D721Med (cell line): ENCODE measurements at regions not wholly inside any gene's neighbourhood (a gene's known extent, or its start where the extent isn't known, plus 50 kb on each side); places are given as distances from the start of the nearest gene placed in this dataset.

Experiments
- DNase-seq: peaks from one replicate; pipeline ENCODE4 v3.0.0; 2011; ENCODE audit warnings: low spot score; ENCODE audit not compliant: insufficient read length
- FAIRE-seq: peaks from 2 replicates; lab custom pipeline; 2011; peaks lifted over from hg19 to GRCh38; lab: Jason Lieb, UNC
- TF ChIP-seq, protein P1 (sequence below): IDR thresholded peaks from 2 replicates; pipeline ENCODE4 v1.5.1; 2012; ENCODE audit warnings: mild to moderate bottlenecking, control low read depth; ENCODE audit not compliant: insufficient read depth; ENCODE audit errors: missing control alignments

DNA sequence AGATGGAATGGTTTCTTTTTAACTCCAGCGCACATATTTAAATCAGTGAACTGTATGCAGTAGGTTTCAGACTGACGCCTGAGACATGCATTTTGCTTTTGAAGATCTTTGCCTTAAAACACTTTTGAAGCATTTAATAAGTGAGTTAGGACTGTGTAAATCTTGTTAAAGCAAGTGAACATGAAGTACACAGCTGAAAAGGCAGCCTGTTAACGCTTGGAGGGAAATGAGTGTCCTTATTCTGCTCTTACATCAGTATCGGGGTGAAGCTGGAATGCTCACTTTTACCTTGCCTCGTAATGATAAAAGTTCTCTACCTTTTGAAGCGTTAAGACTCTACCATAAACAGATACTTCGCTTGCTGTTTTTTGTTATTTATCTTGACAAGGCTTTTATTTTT is 552.2 kb downstream of the ZNF608 start:
- TF ChIP-seq, protein P1, sequence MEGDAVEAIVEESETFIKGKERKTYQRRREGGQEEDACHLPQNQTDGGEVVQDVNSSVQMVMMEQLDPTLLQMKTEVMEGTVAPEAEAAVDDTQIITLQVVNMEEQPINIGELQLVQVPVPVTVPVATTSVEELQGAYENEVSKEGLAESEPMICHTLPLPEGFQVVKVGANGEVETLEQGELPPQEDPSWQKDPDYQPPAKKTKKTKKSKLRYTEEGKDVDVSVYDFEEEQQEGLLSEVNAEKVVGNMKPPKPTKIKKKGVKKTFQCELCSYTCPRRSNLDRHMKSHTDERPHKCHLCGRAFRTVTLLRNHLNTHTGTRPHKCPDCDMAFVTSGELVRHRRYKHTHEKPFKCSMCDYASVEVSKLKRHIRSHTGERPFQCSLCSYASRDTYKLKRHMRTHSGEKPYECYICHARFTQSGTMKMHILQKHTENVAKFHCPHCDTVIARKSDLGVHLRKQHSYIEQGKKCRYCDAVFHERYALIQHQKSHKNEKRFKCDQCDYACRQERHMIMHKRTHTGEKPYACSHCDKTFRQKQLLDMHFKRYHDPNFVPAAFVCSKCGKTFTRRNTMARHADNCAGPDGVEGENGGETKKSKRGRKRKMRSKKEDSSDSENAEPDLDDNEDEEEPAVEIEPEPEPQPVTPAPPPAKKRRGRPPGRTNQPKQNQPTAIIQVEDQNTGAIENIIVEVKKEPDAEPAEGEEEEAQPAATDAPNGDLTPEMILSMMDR, result no peak
- DNase-seq (no peak), FAIRE-seq (no peak)

DNA sequence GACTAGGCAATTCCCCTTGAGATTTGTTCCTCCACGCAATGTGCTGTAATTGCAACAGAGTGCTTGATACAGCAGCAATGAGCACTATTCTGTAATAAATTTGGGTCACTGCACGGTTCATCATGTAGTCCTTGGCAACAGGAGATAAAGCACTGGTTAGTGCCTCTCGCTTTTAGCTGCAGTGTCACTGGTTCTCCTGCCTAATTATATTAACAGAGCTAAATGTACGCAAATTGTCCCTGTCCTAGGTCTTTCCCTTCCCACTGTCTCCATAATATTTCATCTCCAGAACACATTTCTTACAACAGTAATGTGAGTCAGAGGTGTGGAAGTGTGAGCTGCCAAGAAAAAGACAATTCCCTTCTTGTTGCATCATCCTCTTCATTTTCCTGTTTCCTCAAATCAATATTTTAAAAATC is 553.1 kb downstream of the ZNF608 start:
- no peak for DNase-seq
- peak; percentile 71 for FAIRE-seq
- TF ChIP-seq, protein P1, result no peak

DNA sequence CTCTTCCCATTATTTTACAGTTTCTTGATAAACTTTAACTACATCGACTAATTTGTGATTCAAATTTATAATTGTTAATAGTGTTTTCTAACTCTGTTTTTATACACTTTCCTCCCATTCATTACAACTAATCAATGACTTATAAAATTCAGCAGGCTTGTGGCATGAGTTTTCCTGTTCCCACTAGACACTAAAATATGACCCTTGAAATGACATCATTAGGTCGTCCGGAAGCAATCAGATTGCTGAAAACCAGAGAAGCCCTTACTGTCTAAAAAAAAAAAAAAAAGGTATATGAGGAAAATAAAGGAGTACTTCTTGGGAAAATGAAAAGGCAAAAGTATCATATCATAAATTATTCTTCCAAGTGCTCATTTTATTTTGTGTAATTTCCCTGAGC is 553.7 kb downstream of the ZNF608 start:
- FAIRE-seq (no peak), DNase-seq (no peak)
- TF ChIP-seq, protein P1, result no peak

DNA sequence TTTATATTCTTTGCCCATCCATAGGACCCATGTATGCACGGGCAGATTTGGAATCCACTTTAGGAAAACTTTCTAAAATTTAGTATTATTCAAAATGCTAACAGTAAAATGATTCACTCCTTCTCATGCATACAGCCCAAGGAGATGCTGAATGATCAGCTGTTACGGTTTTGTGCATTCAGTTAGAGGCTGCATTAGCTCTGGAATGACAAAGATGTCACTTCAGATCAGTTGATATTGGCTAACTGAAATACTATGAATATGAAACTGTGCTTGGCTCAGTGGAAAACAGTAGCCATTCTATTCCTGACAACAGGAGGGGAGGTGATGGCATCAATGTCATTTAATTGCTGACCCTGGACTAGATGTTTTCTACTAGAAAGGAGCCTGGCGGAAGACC is 560.7 kb downstream of the ZNF608 start:
- FAIRE-seq (no peak), DNase-seq (no peak)
- TF ChIP-seq, protein P1, result no peak

DNA sequence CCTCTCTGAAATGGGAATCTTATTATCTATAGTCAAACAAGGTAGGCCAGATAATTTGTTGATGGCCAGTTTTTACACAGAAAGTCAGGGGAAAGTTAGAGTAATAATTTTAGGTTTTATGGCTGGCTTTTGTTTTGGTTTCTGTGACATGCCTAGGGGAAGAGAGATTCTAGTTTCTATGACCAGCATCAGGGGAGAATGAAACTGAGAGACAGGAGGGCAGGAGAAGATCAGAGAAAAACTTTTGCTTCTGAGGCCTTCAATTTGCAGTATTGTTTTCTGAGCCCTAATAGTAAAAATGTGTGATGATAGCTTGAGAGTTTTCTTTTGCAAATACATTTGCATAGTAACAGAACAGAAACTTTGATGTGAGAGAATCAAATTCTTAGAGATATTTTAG is 564.3 kb downstream of the ZNF608 start:
- TF ChIP-seq, protein P1, result no peak
- DNase-seq (no peak), FAIRE-seq (no peak)

DNA sequence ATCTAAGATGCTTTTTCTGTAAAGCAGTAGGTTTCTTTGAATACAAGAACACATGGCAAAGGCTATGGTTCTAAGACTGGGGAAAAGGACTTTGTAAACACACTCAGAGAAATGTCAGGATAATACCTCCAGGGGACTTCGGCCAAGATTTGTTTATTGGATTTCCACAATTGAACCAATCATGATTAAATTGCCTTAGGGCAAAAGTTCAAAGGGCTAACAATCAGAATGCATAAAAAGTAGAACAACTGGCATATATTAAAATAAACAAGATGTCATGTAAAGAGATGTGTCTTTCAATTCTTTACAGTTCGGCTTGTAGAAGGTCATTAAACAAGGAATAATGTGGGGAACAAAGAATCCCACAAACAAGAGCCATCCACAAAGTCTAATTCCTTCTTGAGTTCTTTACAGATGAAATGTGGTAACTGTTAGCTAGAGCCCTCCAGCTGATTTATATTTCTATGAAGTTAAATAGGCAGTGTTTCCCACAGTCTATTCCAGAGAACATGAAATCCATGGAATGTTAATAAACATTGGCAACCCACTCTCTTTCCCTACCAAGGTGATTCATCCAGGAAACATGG is 565.5 kb downstream of the ZNF608 start:
- DNase-seq (no peak), FAIRE-seq (no peak)
- TF ChIP-seq, protein P1, result no peak

GRCh38 chr5:124180299-124180874 is 566.1 kb downstream of the ZNF608 start:
- DNase-seq (no peak), FAIRE-seq (no peak)
- TF ChIP-seq, protein P1, result no peak
